PC-3 (cell line): ENCODE measurements at regions not wholly inside any gene's neighbourhood (a gene's known extent, or its start where the extent isn't known, plus 50 kb on each side); places are given as distances from the start of the nearest gene placed in this dataset.

Experiments
- CTCF ChIP-seq: fragments of 300-600 bp; sonication (generic); conservative IDR thresholded peaks from 2 replicates; pipeline ENCODE4 v1.5.1; 2017; ENCODE audit warnings: antibody characterized with exemption, low read depth, mild to moderate bottlenecking, low read length
- EZH2 ChIP-seq: fragments of 300-600 bp; sonication (generic); IDR thresholded peaks from one replicate; pipeline ENCODE4 v1.6.1; 2017; ENCODE audit warnings: antibody characterized with exemption, mild to moderate bottlenecking, low read length; ENCODE audit not compliant: unreplicated experiment

- TF ChIP-seq CTCF, result no peak
- TF ChIP-seq EZH2, result no peak
These were observed 108.1 kb downstream of the RTL9 start for GRCh38 chrX:110466790-110467189.
